HPDE6-E6E7 (cell line): ENCODE measurements at regions not wholly inside any gene's neighbourhood (a gene's known extent, or its start where the extent isn't known, plus 50 kb on each side); places are given as distances from the start of the nearest gene placed in this dataset.
"Not testable (repeated sequence)": the region's sequence is repeated elsewhere in the genome, so short reads cannot be mapped to it uniquely, and the experiment has no call there.

ENCODE experiments used
- DNase-seq: peaks from one replicate; pipeline ENCODE4 v3.0.0; 2011; ENCODE audit warnings: missing footprints; ENCODE audit errors: extremely low spot score

- DNase-seq = no peak
These were observed 993.9 kb upstream of the ACO1 start for GRCh38 chr9:31390403-31391025.

GRCh38 chr9:31393240-31393639, 991.2 kb upstream of the ACO1 start:
- DNase-seq = no peak

GRCh38 chr9:31394015-31394473, 990.4 kb upstream of the ACO1 start:
- DNase-seq = no peak

GRCh38 chr9:31412081-31412480, 972.4 kb upstream of the ACO1 start:
- no peak for DNase-seq

- no peak for DNase-seq
These were observed 969.3 kb upstream of the ACO1 start for GRCh38 chr9:31415164-31415563.

GRCh38 chr9:31418419-31418818, 966.0 kb upstream of the ACO1 start:
- DNase-seq = no peak

- DNase-seq = not testable (repeated sequence)
These were observed 940.6 kb upstream of the ACO1 start for GRCh38 chr9:31443630-31444457.

GRCh38 chr9:31445357-31445756, 939.1 kb upstream of the ACO1 start:
- DNase-seq = no peak

GRCh38 chr9:31445960-31446359, 938.5 kb upstream of the ACO1 start:
- no peak for DNase-seq

GRCh38 chr9:31467075-31467474, 917.4 kb upstream of the ACO1 start:
- no peak for DNase-seq

GRCh38 chr9:31470051-31470450, 914.4 kb upstream of the ACO1 start:
- DNase-seq = no peak

GRCh38 chr9:31471010-31471409, 913.4 kb upstream of the ACO1 start:
- DNase-seq = no peak

GRCh38 chr9:31486630-31487029, 897.8 kb upstream of the ACO1 start:
- no peak for DNase-seq

GRCh38 chr9:31490551-31491106, 893.8 kb upstream of the ACO1 start:
- DNase-seq = no peak

- DNase-seq = no peak
These were observed 892.2 kb upstream of the ACO1 start for GRCh38 chr9:31492229-31492628.

GRCh38 chr9:31500422-31500821, 884.0 kb upstream of the ACO1 start:
- no peak for DNase-seq

- DNase-seq = no peak
These were observed 865.4 kb upstream of the ACO1 start for GRCh38 chr9:31519011-31519410.

- DNase-seq = no peak
These were observed 865.0 kb upstream of the ACO1 start for GRCh38 chr9:31519424-31519823.

- no peak for DNase-seq
These were observed 864.6 kb upstream of the ACO1 start for GRCh38 chr9:31519826-31520225.

- DNase-seq = no peak
These were observed 864.0 kb upstream of the ACO1 start for GRCh38 chr9:31520301-31521085.

- DNase-seq = no peak
These were observed 848.8 kb upstream of the ACO1 start for GRCh38 chr9:31535651-31536050.

- DNase-seq = no peak
These were observed 848.0 kb upstream of the ACO1 start for GRCh38 chr9:31536471-31536870.
